Choroid plexus epithelial cell (primary cell): ENCODE measurements at regions not wholly inside any gene's neighbourhood (a gene's known extent, or its start where the extent isn't known, plus 50 kb on each side); places are given as distances from the start of the nearest gene placed in this dataset.
A peak's percentile ranks its signal among the peaks of the same experiment; 100 is the strongest.

Experiments
- DNase-seq: peaks from one replicate; pipeline ENCODE4 v3.0.0-alpha.2; 2010; ENCODE audit warnings: low read depth
- H3K4me3 ChIP-seq: 2 replicates; pipeline ENCODE4 v1.5.1; 2011; ENCODE audit warnings: low read depth, mild to moderate bottlenecking, control low read depth, low read length, moderate library complexity
- TF ChIP-seq, protein P1 (sequence below): conservative IDR thresholded peaks from 2 replicates; pipeline ENCODE4 v1.5.1; 2011; ENCODE audit warnings: low read depth, mild to moderate bottlenecking, control low read depth, inconsistent platforms, low read length, moderate library complexity

DNA sequence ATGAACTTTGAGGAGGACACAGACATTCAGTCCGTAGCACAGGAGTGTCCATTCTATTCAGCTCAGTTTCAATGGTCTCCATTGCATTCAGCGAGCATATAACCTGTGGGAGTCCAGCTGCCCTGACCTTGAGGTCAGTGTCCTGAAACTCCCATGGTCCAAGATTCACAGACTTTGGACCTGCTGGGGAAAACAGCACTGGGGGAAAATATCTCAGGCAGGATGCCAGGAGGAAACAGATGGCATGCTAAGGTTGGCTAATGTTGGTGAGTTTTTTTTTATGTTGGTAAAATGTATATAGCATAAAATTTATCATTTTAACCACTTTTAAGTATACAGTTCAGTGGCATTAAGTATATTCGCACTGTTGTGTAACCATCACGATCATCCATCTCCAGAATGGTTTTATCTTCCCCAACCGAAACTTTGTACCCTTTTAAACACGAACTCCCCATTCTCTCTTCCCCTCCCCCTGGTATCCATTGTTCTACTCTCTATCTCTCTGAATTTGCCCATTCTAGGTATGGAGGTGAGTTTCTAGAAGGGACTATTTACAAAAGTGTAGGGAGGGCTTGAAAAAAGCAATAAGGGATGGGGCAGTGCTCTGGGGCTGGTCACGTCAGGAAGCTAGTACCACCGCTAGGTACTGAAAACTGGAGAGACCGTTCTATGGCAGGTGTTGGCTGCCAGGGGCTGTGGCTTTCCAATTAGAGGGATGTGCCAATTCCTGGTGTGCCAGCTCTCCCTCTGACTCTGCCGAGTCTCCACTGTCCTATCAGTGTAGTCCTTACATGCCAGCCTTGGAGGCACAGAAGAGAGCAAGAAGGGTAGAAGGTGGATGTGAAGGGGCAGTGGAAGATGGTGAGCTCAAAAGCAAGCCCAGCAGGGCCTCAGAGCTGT lies 85.3 kb downstream of the FOXD2 start:
- TF ChIP-seq, protein P1, sequence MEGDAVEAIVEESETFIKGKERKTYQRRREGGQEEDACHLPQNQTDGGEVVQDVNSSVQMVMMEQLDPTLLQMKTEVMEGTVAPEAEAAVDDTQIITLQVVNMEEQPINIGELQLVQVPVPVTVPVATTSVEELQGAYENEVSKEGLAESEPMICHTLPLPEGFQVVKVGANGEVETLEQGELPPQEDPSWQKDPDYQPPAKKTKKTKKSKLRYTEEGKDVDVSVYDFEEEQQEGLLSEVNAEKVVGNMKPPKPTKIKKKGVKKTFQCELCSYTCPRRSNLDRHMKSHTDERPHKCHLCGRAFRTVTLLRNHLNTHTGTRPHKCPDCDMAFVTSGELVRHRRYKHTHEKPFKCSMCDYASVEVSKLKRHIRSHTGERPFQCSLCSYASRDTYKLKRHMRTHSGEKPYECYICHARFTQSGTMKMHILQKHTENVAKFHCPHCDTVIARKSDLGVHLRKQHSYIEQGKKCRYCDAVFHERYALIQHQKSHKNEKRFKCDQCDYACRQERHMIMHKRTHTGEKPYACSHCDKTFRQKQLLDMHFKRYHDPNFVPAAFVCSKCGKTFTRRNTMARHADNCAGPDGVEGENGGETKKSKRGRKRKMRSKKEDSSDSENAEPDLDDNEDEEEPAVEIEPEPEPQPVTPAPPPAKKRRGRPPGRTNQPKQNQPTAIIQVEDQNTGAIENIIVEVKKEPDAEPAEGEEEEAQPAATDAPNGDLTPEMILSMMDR: no peak
- H3K4me3 ChIP-seq: no peak overlapping the region
- DNase-seq: no peak

DNA sequence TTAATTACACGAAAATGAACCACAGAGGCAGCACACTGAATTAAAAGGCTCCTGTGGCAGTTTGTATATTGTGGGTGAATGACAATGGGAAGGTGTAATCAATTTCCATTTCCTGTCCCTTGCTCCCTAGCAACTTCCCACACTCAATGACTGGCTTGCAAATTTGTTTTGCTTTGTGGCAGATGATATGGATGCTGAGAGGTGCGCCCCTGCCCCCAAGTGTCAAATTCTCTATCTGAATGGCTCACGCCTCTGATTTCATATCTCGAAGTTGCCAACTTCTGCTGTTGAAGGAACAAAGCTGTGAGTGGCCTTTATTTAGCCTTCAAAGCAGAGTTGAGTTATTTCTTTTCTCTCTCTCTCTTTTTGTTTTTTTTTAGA lies 86.0 kb downstream of the FOXD2 start:
- TF ChIP-seq, protein P1: no peak
- no peak overlapping the region for H3K4me3 ChIP-seq
- DNase-seq: no peak

GRCh38 chr1:47524272-47524671 lies 86.4 kb downstream of the FOXD2 start:
- no peak overlapping the region for H3K4me3 ChIP-seq
- TF ChIP-seq, protein P1: no peak
- DNase-seq: peak; percentile 47

GRCh38 chr1:47527653-47528272 lies 89.9 kb downstream of the FOXD2 start:
- TF ChIP-seq, protein P1: peak; percentile 75
- peak; percentile 51 for DNase-seq
- H3K4me3 ChIP-seq: no peak overlapping the region

GRCh38 chr1:47529520-47530098 lies 91.8 kb downstream of the FOXD2 start:
- TF ChIP-seq, protein P1: peak; percentile 60
- DNase-seq: no peak
- no peak overlapping the region for H3K4me3 ChIP-seq

- TF ChIP-seq, protein P1: no peak
- peak overlapping the region; percentile 56 for H3K4me3 ChIP-seq
- DNase-seq: peak; percentile 83
Observed at GRCh38 chr1:47532921-47533792, 95.3 kb downstream of the FOXD2 start.
